PC-3 (cell line): ENCODE measurements at regions not wholly inside any gene's neighbourhood (a gene's known extent, or its start where the extent isn't known, plus 50 kb on each side); places are given as distances from the start of the nearest gene placed in this dataset.
"Not testable (repeated sequence)": the region's sequence is repeated elsewhere in the genome, so short reads cannot be mapped to it uniquely, and the experiment has no call there.

Experiments
- CTCF ChIP-seq: fragments of 300-600 bp; sonication (generic); conservative IDR thresholded peaks from 2 replicates; pipeline ENCODE4 v1.5.1; 2017; ENCODE audit warnings: antibody characterized with exemption, low read depth, mild to moderate bottlenecking, low read length
- EZH2 ChIP-seq: fragments of 300-600 bp; sonication (generic); IDR thresholded peaks from one replicate; pipeline ENCODE4 v1.6.1; 2017; ENCODE audit warnings: antibody characterized with exemption, mild to moderate bottlenecking, low read length; ENCODE audit not compliant: unreplicated experiment
- EZH2phosphoT487 ChIP-seq: fragments of 300-600 bp; sonication (generic); IDR thresholded peaks from 2 replicates; pipeline ENCODE4 v1.6.1; 2018; ENCODE audit warnings: mild to moderate bottlenecking, antibody characterized with exemption, low read length, borderline replicate concordance

- TF ChIP-seq CTCF, EZH2, EZH2phosphoT487: not testable (repeated sequence)
Measured at GRCh38 chr12:131344715-131345520, 366.0 kb upstream of the SFSWAP start.
